ENCODE measurements at regions not wholly inside any gene's neighbourhood (a gene's known extent, or its start where the extent isn't known, plus 50 kb on each side); places are given as distances from the start of the nearest gene placed in this dataset.

DNA sequence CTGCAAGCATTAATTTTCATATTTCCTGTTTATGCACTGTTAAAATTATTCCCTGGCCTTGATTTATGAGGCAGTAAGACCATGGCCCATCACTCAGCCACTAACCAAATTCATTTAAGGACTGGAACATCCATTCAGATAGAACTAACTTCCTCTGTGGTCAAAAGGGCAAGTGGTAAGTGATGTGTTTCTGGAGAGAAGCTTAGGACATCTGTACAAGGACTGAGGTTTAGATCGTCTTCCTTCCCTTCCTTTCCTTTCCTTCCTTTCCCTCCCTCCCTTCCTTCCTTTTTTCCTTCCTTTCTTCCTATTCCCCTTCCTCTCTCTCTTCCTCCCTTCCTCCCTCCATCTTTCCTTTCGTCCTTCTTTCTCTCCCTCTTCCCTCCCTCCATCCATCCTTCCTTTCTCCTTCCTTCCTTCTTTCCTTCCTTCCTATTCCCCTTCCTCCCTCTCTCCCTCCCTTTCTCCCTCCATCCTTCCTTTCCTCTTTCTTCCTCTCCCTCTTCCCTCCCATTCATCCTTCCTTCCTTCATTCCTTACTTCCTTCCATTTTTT is 1019.4 kb downstream of the TYW1 start:
- TF ChIP-seq POLR2A (IDR thresholded peaks at IDR 0.05) (no peak), EP300 (IDR thresholded peaks at IDR 0.05) (no peak)
- TF ChIP-seq, protein P1, sequence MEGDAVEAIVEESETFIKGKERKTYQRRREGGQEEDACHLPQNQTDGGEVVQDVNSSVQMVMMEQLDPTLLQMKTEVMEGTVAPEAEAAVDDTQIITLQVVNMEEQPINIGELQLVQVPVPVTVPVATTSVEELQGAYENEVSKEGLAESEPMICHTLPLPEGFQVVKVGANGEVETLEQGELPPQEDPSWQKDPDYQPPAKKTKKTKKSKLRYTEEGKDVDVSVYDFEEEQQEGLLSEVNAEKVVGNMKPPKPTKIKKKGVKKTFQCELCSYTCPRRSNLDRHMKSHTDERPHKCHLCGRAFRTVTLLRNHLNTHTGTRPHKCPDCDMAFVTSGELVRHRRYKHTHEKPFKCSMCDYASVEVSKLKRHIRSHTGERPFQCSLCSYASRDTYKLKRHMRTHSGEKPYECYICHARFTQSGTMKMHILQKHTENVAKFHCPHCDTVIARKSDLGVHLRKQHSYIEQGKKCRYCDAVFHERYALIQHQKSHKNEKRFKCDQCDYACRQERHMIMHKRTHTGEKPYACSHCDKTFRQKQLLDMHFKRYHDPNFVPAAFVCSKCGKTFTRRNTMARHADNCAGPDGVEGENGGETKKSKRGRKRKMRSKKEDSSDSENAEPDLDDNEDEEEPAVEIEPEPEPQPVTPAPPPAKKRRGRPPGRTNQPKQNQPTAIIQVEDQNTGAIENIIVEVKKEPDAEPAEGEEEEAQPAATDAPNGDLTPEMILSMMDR (IDR thresholded peaks at IDR 0.05), result no peak
